ENCODE measurements at regions not wholly inside any gene's neighbourhood (a gene's known extent, or its start where the extent isn't known, plus 50 kb on each side); places are given as distances from the start of the nearest gene placed in this dataset.
"Not testable (repeated sequence)": the region's sequence is repeated elsewhere in the genome, so short reads cannot be mapped to it uniquely, and the experiment has no call there.

- DNase-seq: not testable (repeated sequence)
Observed at GRCh38 chr11:109682788-109683187, 260.8 kb downstream of the C11orf87 start.

- no peak for DNase-seq
Observed at GRCh38 chr11:109695696-109696095, 273.7 kb downstream of the C11orf87 start.

- no peak for DNase-seq
Observed at GRCh38 chr11:109696191-109696897, 274.4 kb downstream of the C11orf87 start.

- no peak for DNase-seq
Observed at GRCh38 chr11:109697140-109697843, 275.3 kb downstream of the C11orf87 start.

GRCh38 chr11:109698237-109698636 lies 276.2 kb downstream of the C11orf87 start:
- no peak for DNase-seq

- no peak for DNase-seq
Observed at GRCh38 chr11:109704432-109704831, 282.4 kb downstream of the C11orf87 start.

GRCh38 chr11:109706945-109707344 lies 285.0 kb downstream of the C11orf87 start:
- DNase-seq: no peak

- DNase-seq: no peak
Observed at GRCh38 chr11:109707411-109707810, 285.4 kb downstream of the C11orf87 start.

GRCh38 chr11:109708184-109708583 lies 286.2 kb downstream of the C11orf87 start:
- DNase-seq: no peak

- not testable (repeated sequence) for DNase-seq
Observed at GRCh38 chr11:109714444-109714843, 292.5 kb downstream of the C11orf87 start.

- DNase-seq: not testable (repeated sequence)
Observed at GRCh38 chr11:109715424-109715823, 293.4 kb downstream of the C11orf87 start.

- no peak for DNase-seq
Observed at GRCh38 chr11:109726061-109726460, 304.1 kb downstream of the C11orf87 start.

GRCh38 chr11:109728056-109728455 lies 306.1 kb downstream of the C11orf87 start:
- DNase-seq: no peak

- no peak for DNase-seq
Observed at GRCh38 chr11:109729761-109730160, 307.8 kb downstream of the C11orf87 start.

GRCh38 chr11:109730669-109731068 lies 308.7 kb downstream of the C11orf87 start:
- DNase-seq: no peak

- no peak for DNase-seq
Observed at GRCh38 chr11:109731451-109731850, 309.5 kb downstream of the C11orf87 start.

- no peak for DNase-seq
Observed at GRCh38 chr11:109733245-109733644, 311.3 kb downstream of the C11orf87 start.

GRCh38 chr11:109734566-109734965 lies 312.6 kb downstream of the C11orf87 start:
- no peak for DNase-seq

GRCh38 chr11:109735128-109735527 lies 313.1 kb downstream of the C11orf87 start:
- DNase-seq: no peak

- DNase-seq: no peak
Observed at GRCh38 chr11:109739379-109739778, 317.4 kb downstream of the C11orf87 start.

- DNase-seq: no peak
Observed at GRCh38 chr11:109745996-109746625, 324.1 kb downstream of the C11orf87 start.

GRCh38 chr11:109747839-109748238 lies 325.8 kb downstream of the C11orf87 start:
- DNase-seq: no peak

GRCh38 chr11:109749476-109749875 lies 327.5 kb downstream of the C11orf87 start:
- DNase-seq: no peak

GRCh38 chr11:109750964-109751363 lies 329.0 kb downstream of the C11orf87 start:
- no peak for DNase-seq
